H1 (cell line): ENCODE measurements at regions not wholly inside any gene's neighbourhood (a gene's known extent, or its start where the extent isn't known, plus 50 kb on each side); places are given as distances from the start of the nearest gene placed in this dataset.

Source experiments
- BACH1 ChIP-seq: IDR thresholded peaks from 2 replicates; pipeline ENCODE4 v1.6.1; 2012; ENCODE audit warnings: low read length, improper control_type of control experiment
- HDAC2 ChIP-seq, 2 experiments: fragments of 300-600 bp in 1 of 2; sonication (generic) in 1 of 2; IDR thresholded peaks; 2 replicates each; pipeline ENCODE4 v1.6.1; 2011 to 2012; ENCODE audit warnings: low read depth in 2 of 2, low read length in 2 of 2, mild to moderate bottlenecking in 2 of 2, moderate library complexity in 2 of 2, borderline replicate concordance in 1 of 2, inconsistent platforms in 1 of 2
- POLR2AphosphoS5 ChIP-seq: IDR thresholded peaks from 2 replicates; pipeline ENCODE4 v1.6.1; 2011; ENCODE audit warnings: low read depth, low read length
- SUZ12 ChIP-seq: fragments of 200-600 bp; sonication (generic); IDR thresholded peaks from 2 replicates; pipeline ENCODE4 v1.6.1; 2012; ENCODE audit warnings: mild to moderate bottlenecking, inconsistent platforms, low read length, moderate library complexity, mixed read lengths
- TBP ChIP-seq: IDR thresholded peaks from 2 replicates; pipeline ENCODE4 v1.6.1; 2011; ENCODE audit warnings: low read depth, low read length, improper control_type of control experiment

GRCh38 chr7:35314354-35314753 is 60.5 kb upstream of the TBX20 start (continued):
- TF ChIP-seq BACH1 (no peak), SUZ12 (no peak), POLR2AphosphoS5 (no peak), TBP (no peak), HDAC2 (IDR thresholded peaks at IDR 0.05; ENCODE audit: borderline replicate concordance in 1 of 2, low read depth in 2 of 2, low read length in 2 of 2) (no peak)
